ENCODE measurements at regions not wholly inside any gene's neighbourhood (a gene's known extent, or its start where the extent isn't known, plus 50 kb on each side); places are given as distances from the start of the nearest gene placed in this dataset.
"Not testable (repeated sequence)": the region's sequence is repeated elsewhere in the genome, so short reads cannot be mapped to it uniquely, and the experiment has no call there.

DNA sequence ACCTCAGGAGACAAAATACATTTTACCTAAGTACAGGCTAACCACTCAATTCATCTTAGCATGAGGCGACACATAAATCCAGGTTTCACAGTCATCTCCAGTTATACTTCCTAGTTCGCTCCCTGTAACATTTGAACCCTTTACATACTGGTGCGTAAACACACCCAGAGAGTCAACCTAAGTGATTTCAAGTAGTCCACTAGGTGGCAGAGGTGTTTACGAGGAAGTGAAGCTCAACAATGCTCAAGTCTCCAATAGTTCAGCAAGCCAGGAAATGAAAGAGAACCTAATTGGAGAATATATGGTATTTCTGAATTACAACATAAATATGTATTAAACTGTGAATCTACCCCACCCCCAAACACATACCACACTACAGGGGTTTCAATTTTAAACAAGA, 76.3 kb upstream of the ABCB5 start:
- H3K4me3 ChIP-seq (ENCODE audit: low read depth, low read length), result no peak overlapping the region
- H3K36me3 ChIP-seq, result no peaks in the 10 kb centered on the region
- no peaks in the 10 kb centered on the region for H3K27me3 ChIP-seq (ENCODE audit: insufficient read depth, low read depth, severe bottlenecking)
- TF ChIP-seq, protein P1, sequence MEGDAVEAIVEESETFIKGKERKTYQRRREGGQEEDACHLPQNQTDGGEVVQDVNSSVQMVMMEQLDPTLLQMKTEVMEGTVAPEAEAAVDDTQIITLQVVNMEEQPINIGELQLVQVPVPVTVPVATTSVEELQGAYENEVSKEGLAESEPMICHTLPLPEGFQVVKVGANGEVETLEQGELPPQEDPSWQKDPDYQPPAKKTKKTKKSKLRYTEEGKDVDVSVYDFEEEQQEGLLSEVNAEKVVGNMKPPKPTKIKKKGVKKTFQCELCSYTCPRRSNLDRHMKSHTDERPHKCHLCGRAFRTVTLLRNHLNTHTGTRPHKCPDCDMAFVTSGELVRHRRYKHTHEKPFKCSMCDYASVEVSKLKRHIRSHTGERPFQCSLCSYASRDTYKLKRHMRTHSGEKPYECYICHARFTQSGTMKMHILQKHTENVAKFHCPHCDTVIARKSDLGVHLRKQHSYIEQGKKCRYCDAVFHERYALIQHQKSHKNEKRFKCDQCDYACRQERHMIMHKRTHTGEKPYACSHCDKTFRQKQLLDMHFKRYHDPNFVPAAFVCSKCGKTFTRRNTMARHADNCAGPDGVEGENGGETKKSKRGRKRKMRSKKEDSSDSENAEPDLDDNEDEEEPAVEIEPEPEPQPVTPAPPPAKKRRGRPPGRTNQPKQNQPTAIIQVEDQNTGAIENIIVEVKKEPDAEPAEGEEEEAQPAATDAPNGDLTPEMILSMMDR (IDR thresholded peaks at IDR 0.05; ENCODE audit: low read depth, low read length), result no peak
- no peaks in the 10 kb centered on the region for H3K9me3 ChIP-seq (ENCODE audit: severe bottlenecking)
- no peak overlapping the region for H3K27ac ChIP-seq
- no peak for DNase-seq

DNA sequence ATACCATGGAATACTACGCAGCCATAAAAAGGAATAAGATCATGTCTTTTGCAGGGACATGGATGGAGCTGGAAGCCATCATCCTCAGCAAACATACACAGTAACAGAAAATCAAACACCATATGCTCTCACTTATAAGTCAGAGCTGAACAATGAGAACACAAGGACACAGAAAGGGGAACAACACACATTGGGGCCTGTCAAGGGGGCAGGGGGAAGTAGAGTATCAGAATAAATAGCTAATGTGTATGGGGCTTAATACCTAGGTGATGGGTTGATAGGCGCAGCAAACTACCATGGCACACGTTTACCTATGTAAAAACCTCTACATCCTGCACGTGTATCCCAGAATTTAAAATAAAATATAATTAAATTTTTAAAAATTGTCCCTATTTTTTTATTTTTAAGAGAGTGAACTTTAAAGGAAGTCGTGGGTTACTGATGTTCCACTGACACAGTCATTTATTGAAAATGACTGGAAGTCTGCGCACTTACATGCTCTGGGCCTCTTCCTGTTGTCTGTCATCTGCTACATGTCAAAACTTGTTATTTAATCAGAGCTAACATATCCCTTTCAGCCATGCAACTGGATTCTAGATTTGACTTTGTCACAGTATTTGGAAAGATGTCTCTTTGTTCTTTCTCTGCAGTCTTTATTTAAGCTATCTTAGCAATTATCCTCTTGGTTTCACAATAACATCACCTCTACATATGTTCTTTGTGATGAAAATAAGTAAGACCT, 73.7 kb upstream of the ABCB5 start:
- H3K36me3 ChIP-seq, result no peaks in the 10 kb centered on the region
- H3K9me3 ChIP-seq (ENCODE audit: severe bottlenecking), result no peaks in the 10 kb centered on the region
- H3K27ac ChIP-seq, result no peak overlapping the region
- no peak overlapping the region for H3K4me3 ChIP-seq (ENCODE audit: low read depth, low read length)
- DNase-seq, result no peak
- no peaks in the 10 kb centered on the region for H3K27me3 ChIP-seq (ENCODE audit: insufficient read depth, low read depth, severe bottlenecking)
- TF ChIP-seq, protein P1 (IDR thresholded peaks at IDR 0.05; ENCODE audit: low read depth, low read length), result no peak

DNA sequence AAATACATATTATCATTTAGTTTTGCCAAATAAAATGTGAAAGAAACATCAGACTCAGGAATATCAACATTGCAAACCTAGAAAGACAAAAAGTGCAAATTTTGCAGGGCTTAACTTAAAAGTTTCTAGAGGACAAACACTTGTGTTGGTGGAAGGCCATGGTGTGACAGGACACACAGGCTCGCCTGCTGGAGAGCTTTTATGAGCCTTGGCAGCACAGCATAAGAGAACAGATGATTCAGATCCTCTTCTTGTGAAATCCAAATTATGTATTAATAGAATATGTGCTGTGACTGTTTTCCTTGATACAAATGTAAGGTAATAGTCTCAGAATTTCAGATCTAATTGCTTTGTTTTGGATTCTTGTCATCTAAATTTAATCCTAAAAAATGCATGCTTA, 72.9 kb upstream of the ABCB5 start:
- no peaks in the 10 kb centered on the region for H3K27me3 ChIP-seq (ENCODE audit: insufficient read depth, low read depth, severe bottlenecking)
- no peaks in the 10 kb centered on the region for H3K9me3 ChIP-seq (ENCODE audit: severe bottlenecking)
- no peak overlapping the region for H3K27ac ChIP-seq
- TF ChIP-seq, protein P1 (IDR thresholded peaks at IDR 0.05; ENCODE audit: low read depth, low read length), result no peak
- no peaks in the 10 kb centered on the region for H3K36me3 ChIP-seq
- no peak overlapping the region for H3K4me3 ChIP-seq (ENCODE audit: low read depth, low read length)
- DNase-seq, result no peak

DNA sequence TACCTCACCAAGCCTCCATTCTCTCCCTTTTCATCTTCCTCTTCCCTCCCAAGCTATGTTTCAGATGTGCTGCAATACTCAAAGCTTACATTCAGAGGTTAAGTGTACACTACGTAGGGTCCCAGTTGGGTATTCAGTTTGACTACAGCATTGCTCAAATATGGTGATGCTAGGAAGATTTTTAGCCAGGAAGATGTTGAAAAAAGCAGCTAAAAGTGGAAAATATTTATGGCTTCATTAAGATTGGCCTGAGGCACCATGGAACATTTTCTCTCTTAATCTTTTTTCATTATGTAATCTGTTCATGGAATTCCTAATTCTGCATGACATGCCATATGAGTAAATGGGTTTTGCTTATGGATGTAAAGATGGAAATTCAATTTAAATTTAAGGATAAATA, 72.0 kb upstream of the ABCB5 start:
- H3K4me3 ChIP-seq (ENCODE audit: low read depth, low read length), result no peak overlapping the region
- no peaks in the 10 kb centered on the region for H3K27me3 ChIP-seq (ENCODE audit: insufficient read depth, low read depth, severe bottlenecking)
- TF ChIP-seq, protein P1 (IDR thresholded peaks at IDR 0.05; ENCODE audit: low read depth, low read length), result no peak
- no peak overlapping the region for H3K27ac ChIP-seq
- no peaks in the 10 kb centered on the region for H3K9me3 ChIP-seq (ENCODE audit: severe bottlenecking)
- no peaks in the 10 kb centered on the region for H3K36me3 ChIP-seq
- DNase-seq, result no peak

DNA sequence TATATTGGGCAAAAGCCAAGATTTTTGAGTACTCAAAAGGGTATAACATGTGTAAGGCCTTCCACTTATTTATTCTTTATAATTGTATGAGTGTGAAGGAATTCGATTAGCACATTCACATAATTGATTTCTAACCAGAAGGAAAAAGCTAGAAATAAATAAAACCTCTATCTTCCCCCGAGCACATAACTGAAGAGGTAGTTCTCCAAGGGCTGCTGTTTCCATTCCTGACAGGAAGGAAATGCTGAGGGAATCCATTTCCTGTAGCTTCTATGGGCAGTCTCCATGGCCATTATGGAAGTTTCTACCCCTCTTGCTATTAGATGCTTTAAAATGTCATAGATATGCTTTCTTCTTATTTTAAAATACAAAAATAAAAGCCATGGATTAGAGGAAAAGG, 70.5 kb upstream of the ABCB5 start:
- DNase-seq, result no peak
- Histone ChIP-seq H3K27ac (no peak overlapping the region), H3K36me3 (no peaks in the 10 kb centered on the region), H3K9me3 (ENCODE audit: severe bottlenecking) (no peaks in the 10 kb centered on the region), H3K27me3 (ENCODE audit: insufficient read depth, low read depth, severe bottlenecking) (no peaks in the 10 kb centered on the region), H3K4me3 (ENCODE audit: low read depth, low read length) (no peak overlapping the region)
- TF ChIP-seq, protein P1 (IDR thresholded peaks at IDR 0.05; ENCODE audit: low read depth, low read length), result no peak

DNA sequence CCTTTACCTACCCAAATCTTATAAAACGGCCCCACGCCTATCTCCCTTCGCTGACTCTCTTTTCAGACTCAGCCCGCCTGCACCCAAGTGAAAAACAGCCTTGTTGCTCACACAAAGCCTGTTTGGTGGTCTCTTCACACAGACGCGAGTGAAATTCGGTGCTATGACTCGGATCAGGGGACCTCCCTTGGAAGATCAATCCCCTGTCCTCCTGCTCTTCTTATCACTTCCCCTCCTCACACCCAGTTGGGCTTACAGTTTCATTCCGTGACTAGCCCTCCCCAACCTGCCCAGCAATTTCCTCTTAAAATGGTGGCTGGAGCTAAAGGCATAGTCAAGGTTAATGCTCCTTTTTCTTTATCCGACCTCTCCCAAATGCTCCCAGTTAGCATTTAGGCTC, 68.5 kb upstream of the ABCB5 start:
- not testable (repeated sequence) for H3K27me3 ChIP-seq (ENCODE audit: insufficient read depth, low read depth, severe bottlenecking); H3K4me3 ChIP-seq (ENCODE audit: low read depth, low read length); H3K36me3 ChIP-seq; H3K9me3 ChIP-seq (ENCODE audit: severe bottlenecking); H3K27ac ChIP-seq; DNase-seq
